WTC11 (cell line): ENCODE measurements at regions not wholly inside any gene's neighbourhood (a gene's known extent, or its start where the extent isn't known, plus 50 kb on each side); places are given as distances from the start of the nearest gene placed in this dataset.

Experiments
- ATAC-seq: fragments of 200-7000 bp; cut with Tn5 transposase; 2 replicates; pipeline ENCODE4 v1.10.0; 2021; ENCODE audit warnings: mild to moderate bottlenecking, moderate library complexity
- CTCF ChIA-PET: fragments of 300-600 bp; sonication (Branson Sonifier 250); formaldehyde crosslinking; loops from one replicate; lab custom pipeline; 2021; ENCODE audit warnings: antibody characterized with exemption; lab: Charles Lee
- POLR2A ChIA-PET: fragments of 350-600 bp; sonication (Branson Sonifier 250); formaldehyde crosslinking; loops from one replicate; lab custom pipeline; 2021; ENCODE audit warnings: antibody characterized with exemption; lab: Charles Lee
- DNase-seq: peaks from one replicate; pipeline ENCODE4 v3.0.0; 2021; ENCODE audit warnings: low spot score
- H3K27ac Mint-ChIP-seq: 2 replicates; pipeline ENCODE4 v1.8.0; 2021; ENCODE audit warnings: mixed read lengths
- H3K27me3 Mint-ChIP-seq: 2 replicates; pipeline ENCODE4 v1.8.0; 2021; ENCODE audit warnings: low read depth, mild to moderate bottlenecking, moderate library complexity, mixed read lengths
- H3K36me3 Mint-ChIP-seq: 2 replicates; pipeline ENCODE4 v1.8.0; 2021; ENCODE audit warnings: mixed read lengths
- H3K4me1 Mint-ChIP-seq: 2 replicates; pipeline ENCODE4 v1.8.0; 2022; ENCODE audit warnings: mixed read lengths
- H3K4me3 Mint-ChIP-seq: 2 replicates; pipeline ENCODE4 v1.8.0; 2021; ENCODE audit warnings: mild to moderate bottlenecking, moderate library complexity, mixed read lengths
- H3K9me3 Mint-ChIP-seq: 2 replicates; pipeline ENCODE4 v1.8.0; 2021; ENCODE audit warnings: mixed read lengths
- ATF1 ChIP-seq: sonication (generic); formaldehyde crosslinking; IDR thresholded peaks from 2 replicates; pipeline ENCODE4 v1.8.1; 2023; ENCODE audit warnings: mild to moderate bottlenecking, moderate library complexity, missing genetic modification reagents
- CBFB ChIP-seq: sonication (generic); formaldehyde crosslinking; IDR thresholded peaks from 2 replicates; pipeline ENCODE4 v1.8.1; 2022; ENCODE audit warnings: mild to moderate bottlenecking, low read depth, missing genetic modification reagents
- CREM ChIP-seq: sonication (generic); formaldehyde crosslinking; IDR thresholded peaks from 2 replicates; pipeline ENCODE4 v1.8.1; 2022; ENCODE audit warnings: mild to moderate bottlenecking, missing genetic modification reagents, moderate library complexity
- FOXJ3 ChIP-seq: sonication (generic); formaldehyde crosslinking; IDR thresholded peaks from 2 replicates; pipeline ENCODE4 v1.9.0; 2021; ENCODE audit warnings: missing genetic modification reagents, mild to moderate bottlenecking, borderline replicate concordance
- GRHL2 ChIP-seq: fragments of 250-450 bp; sonication (Bioruptor Pico); IDR thresholded peaks from 2 replicates; pipeline ENCODE4 v1.8.0; 2022; ENCODE audit warnings: mild to moderate bottlenecking, moderate library complexity; ENCODE audit not compliant: insufficient replicate concordance, severe bottlenecking
- GTF2I ChIP-seq: fragments of 250-450 bp; sonication (Bioruptor Pico); conservative IDR thresholded peaks from 2 replicates; pipeline ENCODE4 v1.4.0; 2021; ENCODE audit warnings: mild to moderate bottlenecking
- JUN ChIP-seq: sonication (generic); formaldehyde crosslinking; IDR thresholded peaks from 2 replicates; pipeline ENCODE4 v1.8.0; 2023; ENCODE audit warnings: mild to moderate bottlenecking, missing genetic modification reagents
- MXD4 ChIP-seq: fragments of 250-450 bp; sonication (Bioruptor Pico); IDR thresholded peaks from 2 replicates; pipeline ENCODE4 v1.8.0; 2021; ENCODE audit warnings: mild to moderate bottlenecking, moderate library complexity, borderline replicate concordance
- MYBL2 ChIP-seq: sonication (generic); formaldehyde crosslinking; IDR thresholded peaks from 2 replicates; pipeline ENCODE4 v1.8.1; 2023; ENCODE audit warnings: mild to moderate bottlenecking, moderate library complexity, missing genetic modification reagents
- NFATC4 ChIP-seq: fragments of 250-450 bp; sonication (Bioruptor Pico); IDR thresholded peaks from 2 replicates; pipeline ENCODE4 v1.9.0; 2021; ENCODE audit warnings: mild to moderate bottlenecking
- NR1H2 ChIP-seq: sonication (generic); formaldehyde crosslinking; IDR thresholded peaks from 2 replicates; pipeline ENCODE4 v1.9.0; 2021; ENCODE audit warnings: mild to moderate bottlenecking, moderate library complexity, missing genetic modification reagents
- NR3C1 ChIP-seq: sonication (generic); formaldehyde crosslinking; conservative IDR thresholded peaks from 2 replicates; pipeline ENCODE4 v1.8.1; 2023; ENCODE audit warnings: low read depth, mild to moderate bottlenecking, missing genetic modification reagents
- PRRX2 ChIP-seq: fragments of 250-450 bp; sonication (Bioruptor Pico); IDR thresholded peaks from 2 replicates; pipeline ENCODE4 v1.8.0; 2021; ENCODE audit warnings: mild to moderate bottlenecking
- RELA ChIP-seq: sonication (generic); formaldehyde crosslinking; IDR thresholded peaks from 2 replicates; pipeline ENCODE4 v1.8.1; 2022; ENCODE audit warnings: missing genetic modification reagents, mild to moderate bottlenecking, borderline replicate concordance
- SOX15 ChIP-seq: fragments of 250-450 bp; sonication (Bioruptor Pico); IDR thresholded peaks from 2 replicates; pipeline ENCODE4 v1.9.0; 2021; ENCODE audit warnings: mild to moderate bottlenecking
- ZNF121 ChIP-seq: sonication (generic); formaldehyde crosslinking; IDR thresholded peaks from 2 replicates; pipeline ENCODE4 v1.8.0; 2023; ENCODE audit warnings: missing genetic modification reagents
- ZNF138 ChIP-seq: sonication (generic); formaldehyde crosslinking; conservative IDR thresholded peaks from 2 replicates; pipeline ENCODE4 v1.8.1; 2022; ENCODE audit warnings: mild to moderate bottlenecking, moderate library complexity, missing genetic modification reagents
- TF ChIP-seq, protein P1 (sequence below): sonication (generic); formaldehyde crosslinking; IDR thresholded peaks from 2 replicates; pipeline ENCODE4 v1.8.0; 2022; ENCODE audit warnings: mild to moderate bottlenecking, missing genetic modification reagents
- TF ChIP-seq, protein P2 (sequence below): sonication (generic); formaldehyde crosslinking; IDR thresholded peaks from 2 replicates; pipeline ENCODE4 v1.8.1; 2022; ENCODE audit warnings: missing genetic modification reagents, borderline replicate concordance
- TF ChIP-seq, protein P3 (sequence below): sonication (generic); formaldehyde crosslinking; IDR thresholded peaks from 2 replicates; pipeline ENCODE4 v1.8.1; 2023; ENCODE audit warnings: mild to moderate bottlenecking, missing genetic modification reagents
- TF ChIP-seq, protein P4 (sequence below): fragments of 250-450 bp; sonication (Bioruptor Pico); IDR thresholded peaks from 2 replicates; pipeline ENCODE4 v1.9.0; 2021; ENCODE audit warnings: mild to moderate bottlenecking
- TF ChIP-seq, protein P5 (sequence below): sonication (generic); formaldehyde crosslinking; IDR thresholded peaks from 2 replicates; pipeline ENCODE4 v1.8.1; 2023; ENCODE audit warnings: mild to moderate bottlenecking, missing genetic modification reagents, borderline replicate concordance
- TF ChIP-seq, protein P6 (sequence below): sonication (generic); formaldehyde crosslinking; IDR thresholded peaks from 2 replicates; pipeline ENCODE4 v1.8.1; 2023; ENCODE audit warnings: mild to moderate bottlenecking, missing genetic modification reagents, moderate library complexity

DNA sequence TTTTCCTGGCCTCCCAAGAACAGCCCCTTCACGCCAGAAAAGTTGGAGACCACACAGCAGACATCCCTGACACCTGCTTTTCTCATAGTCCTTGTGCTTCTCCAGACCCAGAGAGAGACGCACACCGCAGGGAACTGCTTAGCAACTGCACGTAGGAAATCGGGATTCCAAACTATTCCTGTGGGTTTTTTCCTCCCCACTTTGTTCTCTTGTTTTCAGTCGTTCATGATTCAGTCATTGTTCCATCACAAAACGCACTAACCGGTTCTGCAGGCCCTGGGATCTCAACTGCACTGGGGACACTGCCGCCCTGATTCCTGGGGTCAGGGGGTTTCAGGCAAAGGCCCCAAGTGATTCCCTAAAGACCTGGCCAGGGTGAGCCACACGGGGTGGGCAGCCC lies 588.0 kb upstream of the KLF4 start:
- ATAC-seq = no peak
- Mint-ChIP-seq H3K4me3 (no peak overlapping the region), H3K27ac (no peak overlapping the region), H3K4me1 (peaks cover 28% of the 10 kb centered on the region), H3K27me3 (no peaks in the 10 kb centered on the region), H3K9me3 (no peaks in the 10 kb centered on the region), H3K36me3 (no peaks in the 10 kb centered on the region)
- ChIA-PET CTCF (no interaction called here), POLR2A (no interaction called here)
- no peak for DNase-seq
- TF ChIP-seq CBFB (no peak), ATF1 (CRISPR knock-in tag) (no peak), NR1H2 (CRISPR knock-in tag) (no peak)

DNA sequence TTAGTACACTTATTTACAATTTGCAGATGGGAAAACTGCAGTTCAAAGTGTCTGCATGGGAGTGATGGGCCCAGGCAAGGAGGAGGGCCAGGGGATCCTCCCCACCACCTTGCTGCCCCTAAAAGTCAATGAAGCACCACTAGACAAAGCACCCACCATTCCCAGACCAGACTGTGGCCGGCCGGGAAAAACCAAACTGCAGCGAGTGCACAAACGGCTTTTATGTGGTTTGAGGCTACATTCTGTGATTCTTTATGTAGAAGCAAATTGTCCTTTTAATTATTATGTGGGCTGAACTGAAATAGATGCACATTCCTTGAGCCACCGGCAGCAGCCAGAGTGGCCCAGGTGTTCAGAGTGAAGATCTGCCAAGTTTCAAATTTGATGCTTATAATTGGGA lies 585.3 kb upstream of the KLF4 start:
- ChIA-PET POLR2A (no interaction called here), CTCF (no interaction called here)
- Mint-ChIP-seq H3K9me3 (peaks cover 17% of the 10 kb centered on the region), H3K4me1 (peaks cover 28% of the 10 kb centered on the region), H3K4me3 (no peak overlapping the region), H3K27ac (no peak overlapping the region), H3K36me3 (peaks cover 13% of the 10 kb centered on the region), H3K27me3 (no peaks in the 10 kb centered on the region)
- DNase-seq = no peak
- ATAC-seq = no peak
- TF ChIP-seq JUN (CRISPR knock-in tag) (no peak), ZNF138 (CRISPR knock-in tag) (no peak), GTF2I (CRISPR knock-in tag) (no peak), GRHL2 (CRISPR knock-in tag) (no peak)
- TF ChIP-seq, protein P1, sequence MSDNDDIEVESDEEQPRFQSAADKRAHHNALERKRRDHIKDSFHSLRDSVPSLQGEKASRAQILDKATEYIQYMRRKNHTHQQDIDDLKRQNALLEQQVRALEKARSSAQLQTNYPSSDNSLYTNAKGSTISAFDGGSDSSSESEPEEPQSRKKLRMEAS (CRISPR knock-in tag) = no peak

DNA sequence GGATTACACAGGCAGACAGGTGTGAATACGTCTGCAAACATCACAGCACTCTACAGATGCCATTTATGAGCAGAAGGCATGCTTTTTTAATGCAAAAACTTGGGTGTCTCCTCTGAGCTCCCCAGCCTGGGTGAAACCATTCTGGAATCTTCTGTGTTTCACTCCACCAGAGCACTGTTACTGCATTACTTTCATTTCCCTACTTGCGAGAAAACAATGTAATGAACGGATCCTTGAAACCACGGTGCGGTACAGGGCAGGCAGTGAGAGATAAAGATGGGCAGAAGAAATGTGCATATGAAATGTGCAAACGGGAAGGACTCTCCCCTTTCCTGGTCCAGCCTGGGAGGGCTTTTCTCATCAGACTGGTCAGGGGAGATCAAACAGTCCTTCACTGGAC lies 584.3 kb upstream of the KLF4 start:
- ChIA-PET CTCF (no interaction called here), POLR2A (no interaction called here)
- H3K27me3 Mint-ChIP-seq = no peaks in the 10 kb centered on the region
- peaks cover 14% of the 10 kb centered on the region for H3K36me3 Mint-ChIP-seq
- TF ChIP-seq NFATC4 (CRISPR knock-in tag) (no peak), FOXJ3 (CRISPR knock-in tag) (no peak), PRRX2 (CRISPR knock-in tag) (no peak), NR3C1 (CRISPR knock-in tag) (no peak), ZNF121 (no peak), MYBL2 (no peak), SOX15 (no peak), MXD4 (CRISPR knock-in tag) (no peak), CREM (CRISPR knock-in tag) (no peak), RELA (no peak), GTF2I (CRISPR knock-in tag) (no peak)
- TF ChIP-seq, protein P2, sequence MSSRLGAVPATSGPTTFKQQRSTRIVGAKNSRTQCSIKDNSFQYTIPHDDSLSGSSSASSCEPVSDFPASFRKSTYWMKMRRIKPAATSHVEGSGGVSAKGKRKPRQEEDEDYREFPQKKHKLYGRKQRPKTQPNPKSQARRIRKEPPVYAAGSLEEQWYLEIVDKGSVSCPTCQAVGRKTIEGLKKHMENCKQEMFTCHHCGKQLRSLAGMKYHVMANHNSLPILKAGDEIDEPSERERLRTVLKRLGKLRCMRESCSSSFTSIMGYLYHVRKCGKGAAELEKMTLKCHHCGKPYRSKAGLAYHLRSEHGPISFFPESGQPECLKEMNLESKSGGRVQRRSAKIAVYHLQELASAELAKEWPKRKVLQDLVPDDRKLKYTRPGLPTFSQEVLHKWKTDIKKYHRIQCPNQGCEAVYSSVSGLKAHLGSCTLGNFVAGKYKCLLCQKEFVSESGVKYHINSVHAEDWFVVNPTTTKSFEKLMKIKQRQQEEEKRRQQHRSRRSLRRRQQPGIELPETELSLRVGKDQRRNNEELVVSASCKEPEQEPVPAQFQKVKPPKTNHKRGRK (CRISPR knock-in tag) = no peak
- TF ChIP-seq, protein P3, sequence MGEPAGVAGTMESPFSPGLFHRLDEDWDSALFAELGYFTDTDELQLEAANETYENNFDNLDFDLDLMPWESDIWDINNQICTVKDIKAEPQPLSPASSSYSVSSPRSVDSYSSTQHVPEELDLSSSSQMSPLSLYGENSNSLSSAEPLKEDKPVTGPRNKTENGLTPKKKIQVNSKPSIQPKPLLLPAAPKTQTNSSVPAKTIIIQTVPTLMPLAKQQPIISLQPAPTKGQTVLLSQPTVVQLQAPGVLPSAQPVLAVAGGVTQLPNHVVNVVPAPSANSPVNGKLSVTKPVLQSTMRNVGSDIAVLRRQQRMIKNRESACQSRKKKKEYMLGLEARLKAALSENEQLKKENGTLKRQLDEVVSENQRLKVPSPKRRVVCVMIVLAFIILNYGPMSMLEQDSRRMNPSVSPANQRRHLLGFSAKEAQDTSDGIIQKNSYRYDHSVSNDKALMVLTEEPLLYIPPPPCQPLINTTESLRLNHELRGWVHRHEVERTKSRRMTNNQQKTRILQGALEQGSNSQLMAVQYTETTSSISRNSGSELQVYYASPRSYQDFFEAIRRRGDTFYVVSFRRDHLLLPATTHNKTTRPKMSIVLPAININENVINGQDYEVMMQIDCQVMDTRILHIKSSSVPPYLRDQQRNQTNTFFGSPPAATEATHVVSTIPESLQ (CRISPR knock-in tag) = no peak
- TF ChIP-seq, protein P4, sequence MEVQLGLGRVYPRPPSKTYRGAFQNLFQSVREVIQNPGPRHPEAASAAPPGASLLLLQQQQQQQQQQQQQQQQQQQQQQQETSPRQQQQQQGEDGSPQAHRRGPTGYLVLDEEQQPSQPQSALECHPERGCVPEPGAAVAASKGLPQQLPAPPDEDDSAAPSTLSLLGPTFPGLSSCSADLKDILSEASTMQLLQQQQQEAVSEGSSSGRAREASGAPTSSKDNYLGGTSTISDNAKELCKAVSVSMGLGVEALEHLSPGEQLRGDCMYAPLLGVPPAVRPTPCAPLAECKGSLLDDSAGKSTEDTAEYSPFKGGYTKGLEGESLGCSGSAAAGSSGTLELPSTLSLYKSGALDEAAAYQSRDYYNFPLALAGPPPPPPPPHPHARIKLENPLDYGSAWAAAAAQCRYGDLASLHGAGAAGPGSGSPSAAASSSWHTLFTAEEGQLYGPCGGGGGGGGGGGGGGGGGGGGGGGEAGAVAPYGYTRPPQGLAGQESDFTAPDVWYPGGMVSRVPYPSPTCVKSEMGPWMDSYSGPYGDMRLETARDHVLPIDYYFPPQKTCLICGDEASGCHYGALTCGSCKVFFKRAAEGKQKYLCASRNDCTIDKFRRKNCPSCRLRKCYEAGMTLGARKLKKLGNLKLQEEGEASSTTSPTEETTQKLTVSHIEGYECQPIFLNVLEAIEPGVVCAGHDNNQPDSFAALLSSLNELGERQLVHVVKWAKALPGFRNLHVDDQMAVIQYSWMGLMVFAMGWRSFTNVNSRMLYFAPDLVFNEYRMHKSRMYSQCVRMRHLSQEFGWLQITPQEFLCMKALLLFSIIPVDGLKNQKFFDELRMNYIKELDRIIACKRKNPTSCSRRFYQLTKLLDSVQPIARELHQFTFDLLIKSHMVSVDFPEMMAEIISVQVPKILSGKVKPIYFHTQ = no peak
- TF ChIP-seq, protein P5, sequence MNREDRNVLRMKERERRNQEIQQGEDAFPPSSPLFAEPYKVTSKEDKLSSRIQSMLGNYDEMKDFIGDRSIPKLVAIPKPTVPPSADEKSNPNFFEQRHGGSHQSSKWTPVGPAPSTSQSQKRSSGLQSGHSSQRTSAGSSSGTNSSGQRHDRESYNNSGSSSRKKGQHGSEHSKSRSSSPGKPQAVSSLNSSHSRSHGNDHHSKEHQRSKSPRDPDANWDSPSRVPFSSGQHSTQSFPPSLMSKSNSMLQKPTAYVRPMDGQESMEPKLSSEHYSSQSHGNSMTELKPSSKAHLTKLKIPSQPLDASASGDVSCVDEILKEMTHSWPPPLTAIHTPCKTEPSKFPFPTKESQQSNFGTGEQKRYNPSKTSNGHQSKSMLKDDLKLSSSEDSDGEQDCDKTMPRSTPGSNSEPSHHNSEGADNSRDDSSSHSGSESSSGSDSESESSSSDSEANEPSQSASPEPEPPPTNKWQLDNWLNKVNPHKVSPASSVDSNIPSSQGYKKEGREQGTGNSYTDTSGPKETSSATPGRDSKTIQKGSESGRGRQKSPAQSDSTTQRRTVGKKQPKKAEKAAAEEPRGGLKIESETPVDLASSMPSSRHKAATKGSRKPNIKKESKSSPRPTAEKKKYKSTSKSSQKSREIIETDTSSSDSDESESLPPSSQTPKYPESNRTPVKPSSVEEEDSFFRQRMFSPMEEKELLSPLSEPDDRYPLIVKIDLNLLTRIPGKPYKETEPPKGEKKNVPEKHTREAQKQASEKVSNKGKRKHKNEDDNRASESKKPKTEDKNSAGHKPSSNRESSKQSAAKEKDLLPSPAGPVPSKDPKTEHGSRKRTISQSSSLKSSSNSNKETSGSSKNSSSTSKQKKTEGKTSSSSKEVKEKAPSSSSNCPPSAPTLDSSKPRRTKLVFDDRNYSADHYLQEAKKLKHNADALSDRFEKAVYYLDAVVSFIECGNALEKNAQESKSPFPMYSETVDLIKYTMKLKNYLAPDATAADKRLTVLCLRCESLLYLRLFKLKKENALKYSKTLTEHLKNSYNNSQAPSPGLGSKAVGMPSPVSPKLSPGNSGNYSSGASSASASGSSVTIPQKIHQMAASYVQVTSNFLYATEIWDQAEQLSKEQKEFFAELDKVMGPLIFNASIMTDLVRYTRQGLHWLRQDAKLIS (CRISPR knock-in tag) = no peak
- TF ChIP-seq, protein P6, sequence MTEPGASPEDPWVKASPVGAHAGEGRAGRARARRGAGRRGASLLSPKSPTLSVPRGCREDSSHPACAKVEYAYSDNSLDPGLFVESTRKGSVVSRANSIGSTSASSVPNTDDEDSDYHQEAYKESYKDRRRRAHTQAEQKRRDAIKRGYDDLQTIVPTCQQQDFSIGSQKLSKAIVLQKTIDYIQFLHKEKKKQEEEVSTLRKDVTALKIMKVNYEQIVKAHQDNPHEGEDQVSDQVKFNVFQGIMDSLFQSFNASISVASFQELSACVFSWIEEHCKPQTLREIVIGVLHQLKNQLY (CRISPR knock-in tag) = no peak
- H3K4me1 Mint-ChIP-seq = peaks cover 28% of the 10 kb centered on the region
- ATAC-seq (peak; percentile 70), DNase-seq (no peak)
- peaks cover 20% of the 10 kb centered on the region for H3K9me3 Mint-ChIP-seq
- peak overlapping the region; percentile 63; the same call in 1 of the 2 replicates for H3K27ac Mint-ChIP-seq
- no peak overlapping the region for H3K4me3 Mint-ChIP-seq
